HCT116 (cell line): ENCODE measurements at regions not wholly inside any gene's neighbourhood (a gene's known extent, or its start where the extent isn't known, plus 50 kb on each side); places are given as distances from the start of the nearest gene placed in this dataset.

Source experiments
- ATAC-seq: fragments of 200-7000 bp; cut with Tn5 transposase; 2 replicates; pipeline ENCODE4 v1.9.1; 2020; ENCODE audit warnings: mild to moderate bottlenecking, moderate library complexity
- BruUV-seq: library from RNA; stranded (reverse); fragments of 400-500 nt; replicated peaks from 2 replicates; lab custom pipeline; 2021; lab: Mats Ljungman, UMichigan
- CTCF ChIA-PET: fragments of 300-600 bp; sonication (Branson Sonifier 250); formaldehyde crosslinking; loops from one replicate; lab custom pipeline; 2021; ENCODE audit warnings: antibody characterized with exemption; lab: Charles Lee
- POLR2A ChIA-PET: fragments of 300-600, 350-600 bp; sonication (Branson Sonifier 250); formaldehyde crosslinking; loops from one replicate; lab custom pipeline; 2021; ENCODE audit warnings: antibody characterized with exemption; lab: Charles Lee
- RAD21 ChIA-PET, 2 experiments: fragments of 300-600 bp; sonication (Branson Sonifier 250); formaldehyde crosslinking; loops; one replicate each; lab custom pipeline; 2023; ENCODE audit warnings: low total read pairs in 2 of 2; ENCODE audit not compliant: uncharacterized antibody in 2 of 2, unreplicated experiment in 2 of 2, low non-redundant PET in 1 of 2; lab: Charles Lee
- DNase-seq: peaks from one replicate; pipeline ENCODE4 v3.0.0-alpha.2; 2010; ENCODE audit warnings: low read depth, low spot score
- H2AFZ ChIP-seq: fragments of 200-600 bp; shearing (Covaris generic), sonication (generic); 2 replicates; pipeline ENCODE4 v1.6.1; 2017; ENCODE audit warnings: low read depth, mixed run types, mixed read lengths, antibody characterized with exemption, low read length; ENCODE audit not compliant: poor library complexity, severe bottlenecking
- H3K27ac ChIP-seq: 2 replicates; pipeline ENCODE4 v1.5.1; 2012; ENCODE audit warnings: low read depth, low read length
- H3K27me3 ChIP-seq: fragments of 200-600 bp; sonication (generic); 2 replicates; pipeline ENCODE4 v1.6.1; 2016; ENCODE audit warnings: mixed run types, low read length, mixed read lengths; ENCODE audit not compliant: insufficient read depth
- H3K36me3 ChIP-seq, 2 experiments: fragments of 200-500 bp in 1 of 2; fragments of 200-600 bp in 1 of 2; sonication (Bioruptor generic) in 1 of 2; sonication (generic) in 1 of 2; 2 replicates each; pipeline versions ENCODE4 v1.5.1 to v1.6.1; 2014 to 2016; ENCODE audit warnings: low read length in 2 of 2, inconsistent platforms in 1 of 2, mixed read lengths in 1 of 2, mixed run types in 1 of 2; ENCODE audit not compliant: insufficient read depth in 2 of 2, control insufficient read depth in 1 of 2
- H3K4me1 ChIP-seq, 2 experiments: fragments of 200-600 bp in 1 of 2; sonication (generic) in 1 of 2; 2 replicates each; pipeline versions ENCODE4 v1.5.1 to v1.6.1; 2012 to 2017; ENCODE audit warnings: low read length in 2 of 2, inconsistent platforms in 1 of 2, mild to moderate bottlenecking in 1 of 2, mixed read lengths in 1 of 2, mixed run types in 1 of 2, moderate library complexity in 1 of 2; ENCODE audit not compliant: insufficient read depth in 2 of 2, control insufficient read depth in 1 of 2
- H3K4me2 ChIP-seq: fragments of 200-600 bp; sonication (generic); 2 replicates; pipeline ENCODE4 v1.6.1; 2017; ENCODE audit warnings: mixed run types, low read length, mixed read lengths
- H3K4me3 ChIP-seq, 2 experiments: fragments of 200-600 bp in 1 of 2; sonication (generic) in 1 of 2; replicated peaks in 1 of 2; 2 replicates each; pipeline ENCODE4 v1.5.1; 2011 to 2016; ENCODE audit warnings: low read length in 2 of 2, control low read depth in 1 of 2, low read depth in 1 of 2, mild to moderate bottlenecking in 1 of 2, mixed read lengths in 1 of 2, mixed run types in 1 of 2
- H3K79me2 ChIP-seq: fragments of 200-600 bp; sonication (generic); 2 replicates; pipeline ENCODE4 v1.6.1; 2017; ENCODE audit warnings: mild to moderate bottlenecking, mixed run types, low read length, moderate library complexity, mixed read lengths; ENCODE audit not compliant: insufficient read depth
- H3K9ac ChIP-seq: fragments of 200-600 bp; sonication (generic); 2 replicates; pipeline ENCODE4 v1.6.1; 2016; ENCODE audit warnings: low read length, mixed read lengths
- H3K9me2 ChIP-seq: fragments of 200-600 bp; sonication (generic), shearing (Covaris generic); 2 replicates; pipeline ENCODE4 v1.6.1; 2017; ENCODE audit warnings: mixed run types, mild to moderate bottlenecking, moderate library complexity; ENCODE audit not compliant: insufficient read depth
- H3K9me3 ChIP-seq, 2 experiments: fragments of 200-500 bp in 1 of 2; fragments of 200-600 bp in 1 of 2; sonication (Bioruptor generic) in 1 of 2; sonication (generic) in 1 of 2; 2 replicates each; pipeline ENCODE4 v1.6.1; 2014 to 2017; ENCODE audit warnings: low read length in 2 of 2, mixed read lengths in 2 of 2, inconsistent platforms in 1 of 2, low read depth in 1 of 2, mild to moderate bottlenecking in 1 of 2, mixed run types in 1 of 2, moderate library complexity in 1 of 2; ENCODE audit not compliant: control insufficient read depth in 1 of 2, insufficient read depth in 1 of 2
- H4K20me1 ChIP-seq: fragments of 200-600 bp; sonication (generic), shearing (Covaris generic); 2 replicates; pipeline ENCODE4 v1.6.1; 2017; ENCODE audit warnings: mixed run types, mild to moderate bottlenecking, moderate library complexity; ENCODE audit not compliant: insufficient read depth
- CEBPB ChIP-seq: IDR thresholded peaks from 2 replicates; pipeline ENCODE4 v1.6.1; 2012; ENCODE audit warnings: low read depth
- EGR1 ChIP-seq: IDR thresholded peaks from 2 replicates; pipeline ENCODE4 v1.6.1; 2012; ENCODE audit warnings: low read depth
- ELF1 ChIP-seq: IDR thresholded peaks from 2 replicates; pipeline ENCODE4 v1.6.1; 2012; ENCODE audit warnings: low read depth, borderline replicate concordance
- EZH2phosphoT487 ChIP-seq: fragments of 200-600 bp; IDR thresholded peaks from 2 replicates; pipeline ENCODE4 v1.6.1; 2018; ENCODE audit warnings: antibody characterized with exemption, borderline replicate concordance
- FOSL1 ChIP-seq: IDR thresholded peaks from 2 replicates; pipeline ENCODE4 v1.6.1; 2012; ENCODE audit warnings: low read depth
- JUND ChIP-seq: IDR thresholded peaks from 2 replicates; pipeline ENCODE4 v1.6.1; 2012
- POLR2A ChIP-seq: IDR thresholded peaks from 2 replicates; pipeline ENCODE4 v1.7.0; 2011; ENCODE audit warnings: borderline replicate concordance; ENCODE audit not compliant: insufficient read depth, insufficient read length; ENCODE audit errors: extremely low read depth
- POLR2AphosphoS5 ChIP-seq: IDR thresholded peaks from 2 replicates; pipeline ENCODE4 v1.6.1; 2011; ENCODE audit warnings: mild to moderate bottlenecking, low read depth, low read length, moderate library complexity
- SIN3A ChIP-seq: IDR thresholded peaks from 2 replicates; pipeline ENCODE4 v1.6.1; 2012; ENCODE audit warnings: low read depth
- SRF ChIP-seq: IDR thresholded peaks from 2 replicates; pipeline ENCODE4 v1.6.1; 2012; ENCODE audit warnings: low read depth
- TCF7L2 ChIP-seq: IDR thresholded peaks from 2 replicates; pipeline ENCODE4 v1.7.0; 2011; ENCODE audit warnings: borderline replicate concordance, inconsistent platforms; ENCODE audit not compliant: insufficient read depth, insufficient read length; ENCODE audit errors: extremely low read depth
- YY1 ChIP-seq: IDR thresholded peaks from 2 replicates; pipeline ENCODE4 v1.6.1; 2011; ENCODE audit warnings: low read length, low read depth, moderate library complexity, mild to moderate bottlenecking; ENCODE audit not compliant: insufficient replicate concordance; ENCODE audit errors: extremely low read depth
- intact Hi-C: fragments of 100-400 bp; cut with micrococcal nuclease; formaldehyde crosslinking; loops from 2 replicates; pipeline ENCODE4 v1.10.0; 2022
- TF ChIP-seq, protein P1 (sequence below): IDR thresholded peaks from 2 replicates; pipeline ENCODE4 v1.6.1; 2012
- TF ChIP-seq, protein P2 (sequence below), 3 experiments: fragments of 200-600 bp in 1 of 3; sonication (generic) in 1 of 3; IDR thresholded peaks in 2 of 3; conservative IDR thresholded peaks in 1 of 3; 2 replicates each; pipeline ENCODE4 v1.5.1; 2012 to 2017; ENCODE audit warnings: low read depth in 2 of 3, low read length in 2 of 3, antibody characterized with exemption in 1 of 3, borderline replicate concordance in 1 of 3, control low read depth in 1 of 3, mild to moderate bottlenecking in 1 of 3, mixed read lengths in 1 of 3, mixed run types in 1 of 3, moderate library complexity in 1 of 3; ENCODE audit not compliant: insufficient read depth in 1 of 3
- TF ChIP-seq, protein P3 (sequence below): IDR thresholded peaks from 2 replicates; pipeline ENCODE4 v1.6.1; 2011; ENCODE audit warnings: mild to moderate bottlenecking, low read length, moderate library complexity; ENCODE audit not compliant: insufficient replicate concordance; ENCODE audit errors: extremely low read depth

DNA sequence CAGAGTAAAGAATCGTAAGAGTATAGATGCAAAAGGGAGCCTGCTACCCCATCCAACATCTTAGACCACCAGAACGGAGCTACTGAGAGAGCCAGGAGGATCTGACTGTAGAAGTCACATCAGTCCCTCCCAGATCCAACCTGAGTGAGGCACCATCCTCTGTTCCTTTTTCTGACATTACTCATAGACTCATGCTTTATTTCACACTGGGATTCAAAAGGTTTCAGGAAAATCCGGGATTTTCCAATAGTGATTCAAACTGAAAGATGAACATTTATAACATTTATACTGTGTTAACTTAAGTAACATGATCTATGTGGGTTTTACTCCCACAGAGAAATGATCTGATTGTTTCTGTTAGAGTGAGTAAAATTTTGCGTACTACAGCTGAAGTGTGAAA lies 868.6 kb upstream of the GJE1 start (continued):
- TF ChIP-seq ELF1, result no peak
- TF ChIP-seq, protein P1, sequence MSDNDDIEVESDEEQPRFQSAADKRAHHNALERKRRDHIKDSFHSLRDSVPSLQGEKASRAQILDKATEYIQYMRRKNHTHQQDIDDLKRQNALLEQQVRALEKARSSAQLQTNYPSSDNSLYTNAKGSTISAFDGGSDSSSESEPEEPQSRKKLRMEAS, result no peak
- TF ChIP-seq SRF, result no peak
- TF ChIP-seq YY1, result no peak
- TF ChIP-seq, protein P2, sequence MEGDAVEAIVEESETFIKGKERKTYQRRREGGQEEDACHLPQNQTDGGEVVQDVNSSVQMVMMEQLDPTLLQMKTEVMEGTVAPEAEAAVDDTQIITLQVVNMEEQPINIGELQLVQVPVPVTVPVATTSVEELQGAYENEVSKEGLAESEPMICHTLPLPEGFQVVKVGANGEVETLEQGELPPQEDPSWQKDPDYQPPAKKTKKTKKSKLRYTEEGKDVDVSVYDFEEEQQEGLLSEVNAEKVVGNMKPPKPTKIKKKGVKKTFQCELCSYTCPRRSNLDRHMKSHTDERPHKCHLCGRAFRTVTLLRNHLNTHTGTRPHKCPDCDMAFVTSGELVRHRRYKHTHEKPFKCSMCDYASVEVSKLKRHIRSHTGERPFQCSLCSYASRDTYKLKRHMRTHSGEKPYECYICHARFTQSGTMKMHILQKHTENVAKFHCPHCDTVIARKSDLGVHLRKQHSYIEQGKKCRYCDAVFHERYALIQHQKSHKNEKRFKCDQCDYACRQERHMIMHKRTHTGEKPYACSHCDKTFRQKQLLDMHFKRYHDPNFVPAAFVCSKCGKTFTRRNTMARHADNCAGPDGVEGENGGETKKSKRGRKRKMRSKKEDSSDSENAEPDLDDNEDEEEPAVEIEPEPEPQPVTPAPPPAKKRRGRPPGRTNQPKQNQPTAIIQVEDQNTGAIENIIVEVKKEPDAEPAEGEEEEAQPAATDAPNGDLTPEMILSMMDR (IDR thresholded peaks at IDR 0.05 in 2 of 3, conservative IDR thresholded peaks at IDR 0.05 in 1 of 3; ENCODE audit: borderline replicate concordance in 1 of 3, insufficient read depth in 1 of 3, low read depth in 2 of 3, low read length in 2 of 3), result no peak

DNA sequence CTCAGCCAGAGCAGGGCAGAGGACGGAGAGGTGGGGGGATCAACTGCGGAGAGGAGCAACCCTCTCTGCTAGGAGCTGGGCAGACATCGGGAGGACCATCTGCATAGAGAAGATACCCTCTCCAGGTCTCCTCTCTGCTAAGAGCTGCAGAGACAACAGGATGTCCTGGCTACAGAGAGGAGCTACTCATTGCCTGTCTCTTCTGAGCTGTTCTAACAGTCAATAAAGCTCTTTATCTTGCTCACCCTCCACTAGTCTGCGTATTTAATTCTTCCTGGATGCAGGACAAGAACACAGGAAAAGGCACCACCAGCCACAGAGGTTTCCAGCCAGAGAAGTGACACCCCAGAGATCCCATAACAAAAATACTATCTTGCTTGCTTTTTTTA lies 871.1 kb upstream of the GJE1 start:
- RAD21 ChIA-PET, result no interaction called here
- TF ChIP-seq EZH2phosphoT487 (no peak), POLR2A (no peak), SRF (no peak), JUND (no peak), FOSL1 (no peak), ELF1 (no peak), TCF7L2 (no peak), CEBPB (no peak), EGR1 (no peak), SIN3A (no peak), POLR2AphosphoS5 (no peak), YY1 (no peak)
- TF ChIP-seq, protein P2 (IDR thresholded peaks at IDR 0.05 in 2 of 3, conservative IDR thresholded peaks at IDR 0.05 in 1 of 3; ENCODE audit: borderline replicate concordance in 1 of 3, insufficient read depth in 1 of 3, low read depth in 2 of 3, low read length in 2 of 3), result no peak
- TF ChIP-seq, protein P1, result no peak
- TF ChIP-seq, protein P3, sequence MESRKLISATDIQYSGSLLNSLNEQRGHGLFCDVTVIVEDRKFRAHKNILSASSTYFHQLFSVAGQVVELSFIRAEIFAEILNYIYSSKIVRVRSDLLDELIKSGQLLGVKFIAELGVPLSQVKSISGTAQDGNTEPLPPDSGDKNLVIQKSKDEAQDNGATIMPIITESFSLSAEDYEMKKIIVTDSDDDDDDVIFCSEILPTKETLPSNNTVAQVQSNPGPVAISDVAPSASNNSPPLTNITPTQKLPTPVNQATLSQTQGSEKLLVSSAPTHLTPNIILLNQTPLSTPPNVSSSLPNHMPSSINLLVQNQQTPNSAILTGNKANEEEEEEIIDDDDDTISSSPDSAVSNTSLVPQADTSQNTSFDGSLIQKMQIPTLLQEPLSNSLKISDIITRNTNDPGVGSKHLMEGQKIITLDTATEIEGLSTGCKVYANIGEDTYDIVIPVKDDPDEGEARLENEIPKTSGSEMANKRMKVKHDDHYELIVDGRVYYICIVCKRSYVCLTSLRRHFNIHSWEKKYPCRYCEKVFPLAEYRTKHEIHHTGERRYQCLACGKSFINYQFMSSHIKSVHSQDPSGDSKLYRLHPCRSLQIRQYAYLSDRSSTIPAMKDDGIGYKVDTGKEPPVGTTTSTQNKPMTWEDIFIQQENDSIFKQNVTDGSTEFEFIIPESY, result no peak
- CTCF ChIA-PET, result no interaction called here
- no peak overlapping the region for H2AFZ ChIP-seq
- no peaks in the 10 kb centered on the region for H3K4me1 ChIP-seq
- no TSS peak for BruUV-seq
- DNase-seq (no peak), ATAC-seq (no peak)
- no peaks in the 10 kb centered on the region for H3K27me3 ChIP-seq
- no peaks in the 10 kb centered on the region for H3K9me3 ChIP-seq
- intact Hi-C loops, result no loop called here
- POLR2A ChIA-PET, result no interaction called here
- H3K79me2 ChIP-seq, result no peaks in the 10 kb centered on the region
- H3K27ac ChIP-seq, result no peak overlapping the region
- no peaks in the 10 kb centered on the region for H3K36me3 ChIP-seq
- no peaks in the 10 kb centered on the region for H4K20me1 ChIP-seq
- no peak overlapping the region for H3K4me2 ChIP-seq
- H3K9me2 ChIP-seq, result no peaks in the 10 kb centered on the region
- H3K9ac ChIP-seq, result no peak overlapping the region
- H3K4me3 ChIP-seq, result no peak overlapping the region
